ENCODE measurements at regions not wholly inside any gene's neighbourhood (a gene's known extent, or its start where the extent isn't known, plus 50 kb on each side); places are given as distances from the start of the nearest gene placed in this dataset.

DNA sequence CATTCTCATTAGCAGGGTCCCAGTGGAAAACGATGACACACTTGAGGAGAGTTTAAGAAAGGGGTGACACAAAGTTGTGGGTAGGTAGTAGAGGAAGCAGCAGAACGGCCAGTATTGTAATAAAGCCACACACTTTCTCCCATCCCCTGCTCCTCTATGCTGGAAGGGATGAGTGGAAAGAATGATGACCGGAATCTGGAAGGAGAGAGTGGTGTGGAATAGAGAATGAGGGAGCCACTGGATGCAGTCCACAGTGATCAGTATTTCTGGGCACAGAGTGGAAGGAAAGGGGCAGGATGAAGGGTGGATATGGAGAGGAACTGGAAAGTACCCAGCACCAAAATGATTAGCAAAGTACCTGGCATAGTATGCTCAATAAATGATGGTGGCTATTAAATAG, 133.8 kb upstream of the DAB2 start:
- Histone ChIP-seq H3K36me3 (ENCODE audit: insufficient read depth, low read length, poor library complexity, severe bottlenecking) (no peaks in the 10 kb centered on the region), H3K4me1 (ENCODE audit: insufficient read depth, low read length, poor library complexity, severe bottlenecking) (no peaks in the 10 kb centered on the region), H3K9me3 (ENCODE audit: low read depth, low read length, poor library complexity, severe bottlenecking) (no peaks in the 10 kb centered on the region), H3K4me3 (ENCODE audit: low read depth, low read length, poor library complexity, severe bottlenecking) (no peak overlapping the region), H3K27ac (ENCODE audit: low read depth, low read length, poor library complexity, severe bottlenecking) (no peak overlapping the region), H3K27me3 (replicated peaks; ENCODE audit: insufficient read depth, low read depth, low read length, poor library complexity) (no peaks in the 10 kb centered on the region)
- BruUV-seq (replicated peaks) = no TSS peak
- DNase-seq (ENCODE audit: low spot score) = no peak
- intact Hi-C loops (cut with micrococcal nuclease; ENCODE audit: unreplicated experiment) = no loop called here
- CTCF ChIA-PET = no interaction called here
- POLR2A ChIA-PET (ENCODE audit: low non-redundant PET) = no interaction called here
- no peak for TF ChIP-seq EZH2 (IDR thresholded peaks at IDR 0.05; ENCODE audit: borderline replicate concordance, low read depth, low read length, poor library complexity, severe bottlenecking)
- TF ChIP-seq, protein P1, sequence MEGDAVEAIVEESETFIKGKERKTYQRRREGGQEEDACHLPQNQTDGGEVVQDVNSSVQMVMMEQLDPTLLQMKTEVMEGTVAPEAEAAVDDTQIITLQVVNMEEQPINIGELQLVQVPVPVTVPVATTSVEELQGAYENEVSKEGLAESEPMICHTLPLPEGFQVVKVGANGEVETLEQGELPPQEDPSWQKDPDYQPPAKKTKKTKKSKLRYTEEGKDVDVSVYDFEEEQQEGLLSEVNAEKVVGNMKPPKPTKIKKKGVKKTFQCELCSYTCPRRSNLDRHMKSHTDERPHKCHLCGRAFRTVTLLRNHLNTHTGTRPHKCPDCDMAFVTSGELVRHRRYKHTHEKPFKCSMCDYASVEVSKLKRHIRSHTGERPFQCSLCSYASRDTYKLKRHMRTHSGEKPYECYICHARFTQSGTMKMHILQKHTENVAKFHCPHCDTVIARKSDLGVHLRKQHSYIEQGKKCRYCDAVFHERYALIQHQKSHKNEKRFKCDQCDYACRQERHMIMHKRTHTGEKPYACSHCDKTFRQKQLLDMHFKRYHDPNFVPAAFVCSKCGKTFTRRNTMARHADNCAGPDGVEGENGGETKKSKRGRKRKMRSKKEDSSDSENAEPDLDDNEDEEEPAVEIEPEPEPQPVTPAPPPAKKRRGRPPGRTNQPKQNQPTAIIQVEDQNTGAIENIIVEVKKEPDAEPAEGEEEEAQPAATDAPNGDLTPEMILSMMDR (conservative IDR thresholded peaks at IDR 0.05; ENCODE audit: low read depth, low read length) = no peak

DNA sequence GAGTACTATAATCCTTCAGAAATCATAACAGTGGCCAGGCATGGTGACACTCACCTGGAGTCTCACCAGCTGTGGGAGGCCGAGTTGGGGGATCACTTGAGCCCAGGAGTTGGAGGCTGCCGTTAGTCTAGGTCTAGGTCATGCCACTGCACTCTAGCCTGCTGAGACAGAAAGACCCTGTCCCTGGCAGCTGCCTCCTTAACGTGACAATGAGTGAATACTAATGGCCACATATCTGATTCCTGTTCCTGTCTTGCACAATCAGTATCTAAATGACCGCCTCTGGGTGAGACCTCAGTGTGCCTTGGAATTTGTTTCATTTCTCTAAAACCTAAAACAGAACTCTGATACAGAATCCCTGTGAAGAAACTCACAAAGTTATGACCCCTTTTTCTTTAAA, 131.0 kb upstream of the DAB2 start:
- Histone ChIP-seq H3K27me3 (replicated peaks; ENCODE audit: insufficient read depth, low read depth, low read length, poor library complexity) (no peaks in the 10 kb centered on the region), H3K4me1 (ENCODE audit: insufficient read depth, low read length, poor library complexity, severe bottlenecking) (no peaks in the 10 kb centered on the region), H3K4me3 (ENCODE audit: low read depth, low read length, poor library complexity, severe bottlenecking) (no peak overlapping the region), H3K36me3 (ENCODE audit: insufficient read depth, low read length, poor library complexity, severe bottlenecking) (no peaks in the 10 kb centered on the region), H3K27ac (ENCODE audit: low read depth, low read length, poor library complexity, severe bottlenecking) (no peak overlapping the region), H3K9me3 (ENCODE audit: low read depth, low read length, poor library complexity, severe bottlenecking) (no peaks in the 10 kb centered on the region)
- POLR2A ChIA-PET (ENCODE audit: low non-redundant PET) = no interaction called here
- no peak for DNase-seq (ENCODE audit: low spot score)
- CTCF ChIA-PET = no interaction called here
- no peak for TF ChIP-seq EZH2 (IDR thresholded peaks at IDR 0.05; ENCODE audit: borderline replicate concordance, low read depth, low read length, poor library complexity, severe bottlenecking)
- TF ChIP-seq, protein P1 (conservative IDR thresholded peaks at IDR 0.05; ENCODE audit: low read depth, low read length) = no peak
- no TSS peak for BruUV-seq (replicated peaks)
- intact Hi-C loops (cut with micrococcal nuclease; ENCODE audit: unreplicated experiment) = no loop called here

DNA sequence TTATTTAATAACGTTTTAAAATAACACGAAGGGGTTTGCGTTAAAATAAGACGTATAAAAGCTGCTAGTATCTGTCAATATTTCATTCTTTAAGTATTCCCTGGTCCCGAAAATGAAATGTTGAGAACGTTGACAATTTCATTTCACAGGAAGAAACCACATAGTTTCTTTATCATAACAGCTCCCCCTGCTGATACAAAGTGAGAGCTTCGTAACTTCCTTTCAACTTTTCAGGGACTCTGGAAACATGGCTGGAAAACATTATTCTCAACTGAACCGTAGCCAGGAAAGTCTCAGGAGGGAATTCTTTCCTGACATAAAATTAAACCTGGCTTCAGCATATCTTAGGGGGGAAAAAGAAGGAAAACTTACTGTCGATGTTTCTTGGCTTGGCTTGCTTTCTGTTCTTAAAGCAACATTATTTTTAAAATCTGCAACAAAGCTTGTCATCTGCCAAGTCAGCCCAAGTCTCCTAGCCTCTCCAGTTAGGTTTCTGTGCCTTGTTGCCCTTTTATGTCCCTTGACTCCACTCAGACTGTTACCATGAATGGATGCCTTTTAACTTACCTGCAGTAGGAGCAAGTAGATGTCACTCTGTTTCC, 122.9 kb upstream of the DAB2 start:
- Histone ChIP-seq H3K4me1 (ENCODE audit: insufficient read depth, low read length, poor library complexity, severe bottlenecking) (peaks cover 8% of the 10 kb centered on the region), H3K27ac (ENCODE audit: low read depth, low read length, poor library complexity, severe bottlenecking) (no peak overlapping the region), H3K9me3 (ENCODE audit: low read depth, low read length, poor library complexity, severe bottlenecking) (no peaks in the 10 kb centered on the region), H3K4me3 (ENCODE audit: low read depth, low read length, poor library complexity, severe bottlenecking) (no peak overlapping the region), H3K36me3 (ENCODE audit: insufficient read depth, low read length, poor library complexity, severe bottlenecking) (no peaks in the 10 kb centered on the region), H3K27me3 (replicated peaks; ENCODE audit: insufficient read depth, low read depth, low read length, poor library complexity) (no peaks in the 10 kb centered on the region)
- TF ChIP-seq, protein P1 (conservative IDR thresholded peaks at IDR 0.05; ENCODE audit: low read depth, low read length) = peak; percentile 84
- TF ChIP-seq EZH2 (IDR thresholded peaks at IDR 0.05; ENCODE audit: borderline replicate concordance, low read depth, low read length, poor library complexity, severe bottlenecking) = no peak
- peak; percentile 83 for DNase-seq (ENCODE audit: low spot score)
- BruUV-seq (replicated peaks) = no TSS peak
- intact Hi-C loops (cut with micrococcal nuclease; ENCODE audit: unreplicated experiment) = loop anchor here (1.0 to 10.0 kb wide), 4 partner anchors 122 to 403 kb away; no protein-coding TSS in a partner anchor
- ChIA-PET POLR2A (ENCODE audit: low non-redundant PET) (interaction anchor here (0.5 kb wide), 2 partner anchors 123 to 1239 kb away, joined by 3 to 5 read pairs; partner anchors contain the start of gene DAB2), CTCF (interaction anchor here (0.6 to 2.2 kb wide), 6 partner anchors 21 to 330 kb away, joined by 3 to 87 read pairs (median 4); partner anchors contain the start of gene DAB2)

Data from A673 (cell line).